Caco-2 (cell line): ENCODE measurements at regions not wholly inside any gene's neighbourhood (a gene's known extent, or its start where the extent isn't known, plus 50 kb on each side); places are given as distances from the start of the nearest gene placed in this dataset.

ENCODE experiments used
- BruUV-seq: library from RNA; stranded (reverse); fragments of 400-500 nt; replicated peaks from 2 replicates; lab custom pipeline; 2021; lab: Mats Ljungman, UMichigan
- CTCF ChIA-PET: fragments of 300-600 bp; sonication (Branson Sonifier 250); formaldehyde crosslinking; loops from one replicate; lab custom pipeline; 2022; ENCODE audit warnings: antibody characterized with exemption; lab: Charles Lee
- POLR2A ChIA-PET: fragments of 300-600 bp; sonication (Branson Sonifier 250); formaldehyde crosslinking; loops from one replicate; lab custom pipeline; 2022; ENCODE audit warnings: antibody characterized with exemption; lab: Charles Lee
- DNase-seq, 2 experiments: peaks; one replicate each; pipeline versions ENCODE4 v3.0.0 to v3.0.0-alpha.2; 2020 to 2022
- H3K27me3 ChIP-seq: replicated peaks from 2 replicates; pipeline ENCODE4 v1.6.0; 2011; ENCODE audit warnings: low read length; ENCODE audit not compliant: control insufficient read depth, insufficient read depth
- H3K36me3 ChIP-seq: 2 replicates; pipeline ENCODE4 v1.5.1; 2011; ENCODE audit warnings: low read length; ENCODE audit not compliant: control insufficient read depth, insufficient read depth
- H3K4me1 ChIP-seq: fragments of 250-450 bp; sonication (Bioruptor Pico); 2 replicates; pipeline ENCODE4 v1.5.1; 2020; ENCODE audit warnings: mild to moderate bottlenecking
- H3K4me3 ChIP-seq: 2 replicates; pipeline ENCODE4 v1.5.1; 2011; ENCODE audit warnings: low read depth, mild to moderate bottlenecking, control low read depth, low read length
- H3K9me3 ChIP-seq: fragments of 250-450 bp; sonication (Bioruptor Pico); 2 replicates; pipeline ENCODE4 v1.5.1; 2020; ENCODE audit warnings: mild to moderate bottlenecking, moderate library complexity
- H3K27ac Mint-ChIP-seq: one replicate; pipeline ENCODE4 v1.8.0; 2022; ENCODE audit warnings: mixed read lengths; ENCODE audit not compliant: unreplicated experiment
- H3K27me3 Mint-ChIP-seq: one replicate; pipeline ENCODE4 v1.8.0; 2022; ENCODE audit warnings: mixed read lengths; ENCODE audit not compliant: insufficient read depth, unreplicated experiment
- H3K36me3 Mint-ChIP-seq: one replicate; pipeline ENCODE4 v1.8.0; 2022; ENCODE audit warnings: mild to moderate bottlenecking, mixed read lengths; ENCODE audit not compliant: insufficient read depth, unreplicated experiment
- H3K4me1 Mint-ChIP-seq: one replicate; pipeline ENCODE4 v1.8.0; 2022; ENCODE audit warnings: low read depth, mixed read lengths; ENCODE audit not compliant: unreplicated experiment
- H3K4me3 Mint-ChIP-seq: one replicate; pipeline ENCODE4 v1.8.0; 2022; ENCODE audit warnings: mild to moderate bottlenecking, moderate library complexity, mixed read lengths; ENCODE audit not compliant: unreplicated experiment
- H3K9me3 Mint-ChIP-seq: one replicate; pipeline ENCODE4 v1.8.0; 2022; ENCODE audit warnings: mixed read lengths; ENCODE audit not compliant: unreplicated experiment
- intact Hi-C: fragments of 100-400 bp; cut with micrococcal nuclease; formaldehyde crosslinking; loops from one replicate; pipeline ENCODE4 v1.10.0; 2022; ENCODE audit not compliant: unreplicated experiment
- TF ChIP-seq, protein P1 (sequence below), 2 experiments: fragments of 200-600 bp in 1 of 2; IDR thresholded peaks; 1 replicate in 1 of 2; 2 replicates in 1 of 2; pipeline versions ENCODE4 v1.5.1 to v1.8.0; 2011 to 2022; ENCODE audit warnings: antibody characterized with exemption in 1 of 2, control low read depth in 1 of 2, inconsistent platforms in 1 of 2, low read depth in 1 of 2, low read length in 1 of 2, mild to moderate bottlenecking in 1 of 2, moderate library complexity in 1 of 2; ENCODE audit not compliant: insufficient read depth in 1 of 2, severe bottlenecking in 1 of 2, unreplicated experiment in 1 of 2

DNA sequence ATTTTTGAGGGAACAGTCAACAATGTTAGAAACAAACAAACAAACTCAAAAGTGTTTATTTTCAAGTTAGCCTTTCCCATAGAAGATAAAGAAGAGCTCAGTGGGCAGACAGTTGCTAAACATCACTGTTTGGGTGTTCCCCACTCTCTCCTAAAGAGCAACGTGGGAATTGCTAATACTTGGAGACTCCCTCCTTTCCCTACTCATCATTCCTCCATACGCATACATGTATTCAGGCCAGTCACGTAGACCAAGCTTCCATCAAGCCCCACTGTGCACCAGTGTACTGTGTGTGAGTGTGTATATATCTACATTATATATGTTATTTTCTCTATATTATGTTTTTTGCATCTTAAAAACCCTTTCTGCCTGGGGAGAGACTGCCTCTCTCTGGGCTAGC, 115.0 kb upstream of the EGFLAM start:
- POLR2A ChIA-PET: no interaction called here
- H3K36me3 Mint-ChIP-seq: no peaks in the 10 kb centered on the region
- no peaks in the 10 kb centered on the region for H3K4me1 ChIP-seq
- no peaks in the 10 kb centered on the region for H3K4me1 Mint-ChIP-seq
- H3K4me3 ChIP-seq: no peak overlapping the region
- H3K27me3 Mint-ChIP-seq: peaks cover 3% of the 10 kb centered on the region
- BruUV-seq: no TSS peak
- H3K4me3 Mint-ChIP-seq: no peak overlapping the region
- H3K9me3 Mint-ChIP-seq: no peaks in the 10 kb centered on the region
- TF ChIP-seq, protein P1, sequence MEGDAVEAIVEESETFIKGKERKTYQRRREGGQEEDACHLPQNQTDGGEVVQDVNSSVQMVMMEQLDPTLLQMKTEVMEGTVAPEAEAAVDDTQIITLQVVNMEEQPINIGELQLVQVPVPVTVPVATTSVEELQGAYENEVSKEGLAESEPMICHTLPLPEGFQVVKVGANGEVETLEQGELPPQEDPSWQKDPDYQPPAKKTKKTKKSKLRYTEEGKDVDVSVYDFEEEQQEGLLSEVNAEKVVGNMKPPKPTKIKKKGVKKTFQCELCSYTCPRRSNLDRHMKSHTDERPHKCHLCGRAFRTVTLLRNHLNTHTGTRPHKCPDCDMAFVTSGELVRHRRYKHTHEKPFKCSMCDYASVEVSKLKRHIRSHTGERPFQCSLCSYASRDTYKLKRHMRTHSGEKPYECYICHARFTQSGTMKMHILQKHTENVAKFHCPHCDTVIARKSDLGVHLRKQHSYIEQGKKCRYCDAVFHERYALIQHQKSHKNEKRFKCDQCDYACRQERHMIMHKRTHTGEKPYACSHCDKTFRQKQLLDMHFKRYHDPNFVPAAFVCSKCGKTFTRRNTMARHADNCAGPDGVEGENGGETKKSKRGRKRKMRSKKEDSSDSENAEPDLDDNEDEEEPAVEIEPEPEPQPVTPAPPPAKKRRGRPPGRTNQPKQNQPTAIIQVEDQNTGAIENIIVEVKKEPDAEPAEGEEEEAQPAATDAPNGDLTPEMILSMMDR (IDR thresholded peaks at IDR 0.05; ENCODE audit: insufficient read depth in 1 of 2, low read depth in 1 of 2, low read length in 1 of 2, severe bottlenecking in 1 of 2, unreplicated experiment in 1 of 2): no peak
- intact Hi-C loops: no loop called here
- no peak overlapping the region for H3K27ac Mint-ChIP-seq
- H3K27me3 ChIP-seq: no peaks in the 10 kb centered on the region
- DNase-seq: no peak
- H3K36me3 ChIP-seq: no peaks in the 10 kb centered on the region
- no peaks in the 10 kb centered on the region for H3K9me3 ChIP-seq
- CTCF ChIA-PET: no interaction called here

DNA sequence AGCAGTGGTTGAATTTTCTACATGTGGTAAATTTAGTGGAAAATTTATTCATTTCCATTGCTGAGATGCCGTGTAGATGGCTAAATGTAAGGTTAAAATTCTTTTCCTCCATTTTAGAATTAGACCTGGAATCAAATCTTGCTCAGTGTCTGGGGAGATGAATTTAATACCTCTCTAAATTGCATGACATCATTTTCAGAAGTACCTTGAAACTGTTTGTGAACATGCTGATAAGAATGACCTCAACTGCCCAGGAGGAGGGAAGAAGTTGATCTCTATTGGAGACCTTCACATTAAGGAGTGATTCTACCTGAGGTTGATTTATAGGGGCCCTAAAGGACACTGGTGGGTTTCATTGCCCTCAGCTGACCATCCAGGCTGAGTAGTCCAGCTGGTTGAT, 116.7 kb upstream of the EGFLAM start:
- intact Hi-C loops: no loop called here
- Mint-ChIP-seq H3K36me3 (no peaks in the 10 kb centered on the region), H3K9me3 (no peaks in the 10 kb centered on the region), H3K27me3 (peaks cover 3% of the 10 kb centered on the region), H3K4me1 (no peaks in the 10 kb centered on the region), H3K4me3 (no peak overlapping the region), H3K27ac (no peak overlapping the region)
- no peaks in the 10 kb centered on the region for H3K27me3 ChIP-seq
- no peak overlapping the region for H3K4me3 ChIP-seq
- H3K9me3 ChIP-seq: no peaks in the 10 kb centered on the region
- DNase-seq: no peak
- ChIA-PET POLR2A (no interaction called here), CTCF (no interaction called here)
- TF ChIP-seq, protein P1 (IDR thresholded peaks at IDR 0.05; ENCODE audit: insufficient read depth in 1 of 2, low read depth in 1 of 2, low read length in 1 of 2, severe bottlenecking in 1 of 2, unreplicated experiment in 1 of 2): no peak
- BruUV-seq: no TSS peak
- H3K36me3 ChIP-seq: no peaks in the 10 kb centered on the region
- H3K4me1 ChIP-seq: no peaks in the 10 kb centered on the region

- intact Hi-C loops: no loop called here
- H3K4me3 ChIP-seq: no peak overlapping the region
- H3K4me1 ChIP-seq: no peaks in the 10 kb centered on the region
- CTCF ChIA-PET: no interaction called here
- Mint-ChIP-seq H3K27ac (no peak overlapping the region), H3K4me3 (no peak overlapping the region), H3K4me1 (no peaks in the 10 kb centered on the region), H3K36me3 (no peaks in the 10 kb centered on the region), H3K9me3 (no peaks in the 10 kb centered on the region), H3K27me3 (peaks cover 8% of the 10 kb centered on the region)
- no peaks in the 10 kb centered on the region for H3K36me3 ChIP-seq
- DNase-seq: no peak
- BruUV-seq: no TSS peak
- H3K9me3 ChIP-seq: no peaks in the 10 kb centered on the region
- H3K27me3 ChIP-seq: no peaks in the 10 kb centered on the region
- POLR2A ChIA-PET: no interaction called here
- TF ChIP-seq, protein P1 (IDR thresholded peaks at IDR 0.05; ENCODE audit: insufficient read depth in 1 of 2, low read depth in 1 of 2, low read length in 1 of 2, severe bottlenecking in 1 of 2, unreplicated experiment in 1 of 2): no peak
These were observed 119.8 kb upstream of the EGFLAM start for GRCh38 chr5:38138574-38138973.
